Fibroblast of lung (primary cell): ENCODE measurements at regions not wholly inside any gene's neighbourhood (a gene's known extent, or its start where the extent isn't known, plus 50 kb on each side); places are given as distances from the start of the nearest gene placed in this dataset.

Experiments used
- DNase-seq, 2 donors: peaks; one replicate each; pipeline versions ENCODE4 v3.0.0 to v3.0.0-alpha.2; 2010; ENCODE audit warnings: low read depth in 2 of 2
- H2AFZ ChIP-seq: 2 replicates; pipeline ENCODE4 v1.5.1; 2012; ENCODE audit warnings: low read length, control low read depth, inconsistent platforms
- H3K27ac ChIP-seq: 2 replicates; pipeline ENCODE4 v1.5.1; 2011; ENCODE audit warnings: low read length, control low read depth; ENCODE audit not compliant: insufficient read depth
- H3K27me3 ChIP-seq: 2 replicates; pipeline ENCODE4 v1.5.1; 2011; ENCODE audit warnings: mild to moderate bottlenecking, low read length; ENCODE audit not compliant: control insufficient read depth, insufficient read depth
- H3K36me3 ChIP-seq: 2 replicates; pipeline ENCODE4 v1.5.1; 2011; ENCODE audit warnings: low read length; ENCODE audit not compliant: control insufficient read depth, insufficient read depth
- H3K4me1 ChIP-seq: 2 replicates; pipeline ENCODE4 v1.5.1; 2011; ENCODE audit warnings: low read length; ENCODE audit not compliant: control insufficient read depth, insufficient read depth; ENCODE audit errors: extremely low read depth
- H3K4me2 ChIP-seq: 2 replicates; pipeline ENCODE4 v1.5.1; 2011; ENCODE audit warnings: low read length, control low read depth; ENCODE audit not compliant: insufficient read depth; ENCODE audit errors: extremely low read depth
- H3K4me3 ChIP-seq, 4 experiments: fragments of 200-600 bp in 1 of 4; sonication (generic) in 1 of 4; replicated peaks in 1 of 4; 2 replicates each; pipeline ENCODE4 v1.5.1; 2011 to 2016; ENCODE audit warnings: low read length in 4 of 4, low read depth in 3 of 4, mild to moderate bottlenecking in 3 of 4, control low read depth in 2 of 4, inconsistent platforms in 1 of 4, mixed read lengths in 1 of 4; ENCODE audit not compliant: insufficient read depth in 1 of 4; ENCODE audit errors: control extremely low read depth in 1 of 4
- H3K79me2 ChIP-seq: 2 replicates; pipeline ENCODE4 v1.5.1; 2012; ENCODE audit warnings: mild to moderate bottlenecking, low read length, inconsistent platforms; ENCODE audit not compliant: control insufficient read depth, insufficient read depth
- H3K9ac ChIP-seq: 2 replicates; pipeline ENCODE4 v1.5.1; 2011; ENCODE audit warnings: mild to moderate bottlenecking, low read length, control low read depth; ENCODE audit not compliant: insufficient read depth
- H3K9me3 ChIP-seq: 2 replicates; pipeline ENCODE4 v1.5.1; 2012; ENCODE audit warnings: low read depth, low read length; ENCODE audit not compliant: control insufficient read depth, insufficient read depth
- H4K20me1 ChIP-seq: 2 replicates; pipeline ENCODE4 v1.5.1; 2011; ENCODE audit warnings: low read length; ENCODE audit not compliant: control insufficient read depth, insufficient read depth; ENCODE audit errors: extremely low read depth
- CTCF ChIP-seq, 2 donors: IDR thresholded peaks in 1 of 2; conservative IDR thresholded peaks in 1 of 2; 1 replicate in 1 of 2; 2 replicates in 1 of 2; pipeline ENCODE4 v1.5.1; 2011 to 2012; ENCODE audit warnings: low read length in 2 of 2, control low read depth in 1 of 2, inconsistent platforms in 1 of 2, low read depth in 1 of 2, mild to moderate bottlenecking in 1 of 2
- EZH2 ChIP-seq: IDR thresholded peaks from 2 replicates; pipeline ENCODE4 v1.5.1; 2012; ENCODE audit warnings: low read length, control low read depth, mild to moderate bottlenecking; ENCODE audit errors: missing control alignments

GRCh38 chr12:58277231-58277630 lies 335.9 kb downstream of the ATP23 start:
- no peak overlapping the region for H3K4me3 ChIP-seq
- no peak overlapping the region for H2AFZ ChIP-seq
- no peaks in the 10 kb centered on the region for H3K27me3 ChIP-seq
- no peak overlapping the region for H3K9ac ChIP-seq
- no peak overlapping the region for H3K27ac ChIP-seq
- TF ChIP-seq CTCF (conservative IDR thresholded peaks at IDR 0.05 in 1 of 2, IDR thresholded peaks at IDR 0.05 in 1 of 2; ENCODE audit: low read depth in 1 of 2, low read length in 2 of 2) (no peak), EZH2 (no peak)
- DNase-seq, result no peak
- no peaks in the 10 kb centered on the region for H3K79me2 ChIP-seq
- H3K36me3 ChIP-seq, result no peaks in the 10 kb centered on the region
- H4K20me1 ChIP-seq, result no peaks in the 10 kb centered on the region
- no peaks in the 10 kb centered on the region for H3K9me3 ChIP-seq
- H3K4me1 ChIP-seq, result no peaks in the 10 kb centered on the region
- no peak overlapping the region for H3K4me2 ChIP-seq

- no peaks in the 10 kb centered on the region for H3K27me3 ChIP-seq
- H3K4me2 ChIP-seq, result no peak overlapping the region
- H3K9ac ChIP-seq, result no peak overlapping the region
- H3K4me1 ChIP-seq, result no peaks in the 10 kb centered on the region
- H3K4me3 ChIP-seq, result no peak overlapping the region
- no peaks in the 10 kb centered on the region for H3K9me3 ChIP-seq
- peak in 1 of 2 donors; percentile 51 for DNase-seq
- no peaks in the 10 kb centered on the region for H4K20me1 ChIP-seq
- H3K79me2 ChIP-seq, result no peaks in the 10 kb centered on the region
- H2AFZ ChIP-seq, result no peak overlapping the region
- H3K36me3 ChIP-seq, result no peaks in the 10 kb centered on the region
- no peak for TF ChIP-seq EZH2
- no peak for TF ChIP-seq CTCF (conservative IDR thresholded peaks at IDR 0.05 in 1 of 2, IDR thresholded peaks at IDR 0.05 in 1 of 2; ENCODE audit: low read depth in 1 of 2, low read length in 2 of 2)
- H3K27ac ChIP-seq, result no peak overlapping the region
Measured at GRCh38 chr12:58283553-58283952, 342.2 kb downstream of the ATP23 start.

- Histone ChIP-seq H4K20me1 (no peaks in the 10 kb centered on the region), H3K9ac (no peak overlapping the region), H3K4me1 (no peaks in the 10 kb centered on the region), H3K79me2 (no peaks in the 10 kb centered on the region), H3K27ac (no peak overlapping the region), H2AFZ (peak overlapping the region; percentile 26), H3K36me3 (no peaks in the 10 kb centered on the region), H3K27me3 (no peaks in the 10 kb centered on the region), H3K4me3 (no peak overlapping the region), H3K4me2 (no peak overlapping the region), H3K9me3 (no peaks in the 10 kb centered on the region)
- no peak for DNase-seq
- TF ChIP-seq CTCF (conservative IDR thresholded peaks at IDR 0.05 in 1 of 2, IDR thresholded peaks at IDR 0.05 in 1 of 2; ENCODE audit: low read depth in 1 of 2, low read length in 2 of 2) (no peak), EZH2 (no peak)
Measured at GRCh38 chr12:58285551-58285950, 344.2 kb downstream of the ATP23 start.
